GM23248 (cell line): ENCODE measurements at regions not wholly inside any gene's neighbourhood (a gene's known extent, or its start where the extent isn't known, plus 50 kb on each side); places are given as distances from the start of the nearest gene placed in this dataset.

Source experiments
- DNase-seq: peaks from one replicate; pipeline ENCODE4 v3.0.0-alpha.2; 2015
- H2AFZ ChIP-seq: fragments of 200-600 bp; sonication (generic); 2 replicates; pipeline ENCODE4 v1.6.1; 2016; ENCODE audit warnings: antibody characterized with exemption
- H3F3A ChIP-seq: fragments of 200-600 bp; sonication (generic); 2 replicates; pipeline ENCODE4 v1.6.1; 2016; ENCODE audit warnings: mild to moderate bottlenecking, antibody characterized with exemption, mixed run types; ENCODE audit not compliant: insufficient read depth
- H3K27ac ChIP-seq: fragments of 200-600 bp; sonication (generic); 2 replicates; pipeline ENCODE4 v1.5.1; 2016; ENCODE audit warnings: mild to moderate bottlenecking
- H3K27me3 ChIP-seq: fragments of 200-600 bp; sonication (generic); replicated peaks from 2 replicates; pipeline ENCODE4 v1.6.1; 2016; ENCODE audit warnings: mild to moderate bottlenecking; ENCODE audit not compliant: insufficient read depth
- H3K36me3 ChIP-seq: fragments of 200-600 bp; sonication (generic); 2 replicates; pipeline ENCODE4 v1.6.1; 2016; ENCODE audit warnings: low read depth, mild to moderate bottlenecking
- H3K4me1 ChIP-seq: fragments of 200-600 bp; sonication (generic); 2 replicates; pipeline ENCODE4 v1.6.1; 2016; ENCODE audit warnings: mild to moderate bottlenecking; ENCODE audit not compliant: insufficient read depth
- H3K4me2 ChIP-seq: fragments of 200-600 bp; sonication (generic); one replicate; pipeline ENCODE4 v1.6.1; 2016; ENCODE audit warnings: mild to moderate bottlenecking; ENCODE audit not compliant: unreplicated experiment
- H3K4me3 ChIP-seq: fragments of 200-600 bp; sonication (generic); 2 replicates; pipeline ENCODE4 v1.5.1; 2016; ENCODE audit warnings: mild to moderate bottlenecking
- H3K79me2 ChIP-seq: fragments of 200-600 bp; sonication (generic); 2 replicates; pipeline ENCODE4 v1.6.1; 2016; ENCODE audit warnings: mild to moderate bottlenecking; ENCODE audit not compliant: insufficient read depth
- H3K9ac ChIP-seq: fragments of 200-600 bp; sonication (generic); 2 replicates; pipeline ENCODE4 v1.6.1; 2016; ENCODE audit warnings: mild to moderate bottlenecking
- H3K9me2 ChIP-seq: fragments of 200-600 bp; sonication (generic); 2 replicates; pipeline ENCODE4 v1.6.1; 2016; ENCODE audit warnings: mixed run types, mild to moderate bottlenecking, moderate library complexity; ENCODE audit not compliant: insufficient read depth
- H3K9me3 ChIP-seq: fragments of 200-600 bp; sonication (generic); one replicate; pipeline ENCODE4 v1.6.1; 2017; ENCODE audit warnings: low read depth
- H4K20me1 ChIP-seq: fragments of 200-600 bp; sonication (generic); 2 replicates; pipeline ENCODE4 v1.6.0; 2016; ENCODE audit not compliant: insufficient read depth
- EZH2 ChIP-seq: fragments of 200-600 bp; sonication (generic); IDR thresholded peaks from 2 replicates; pipeline ENCODE4 v1.6.1; 2018; ENCODE audit warnings: antibody characterized with exemption, mild to moderate bottlenecking; ENCODE audit not compliant: insufficient read depth, poor library complexity, severe bottlenecking
- EZH2phosphoT487 ChIP-seq: fragments of 200-600 bp; sonication (generic); IDR thresholded peaks from 2 replicates; pipeline ENCODE4 v1.6.1; 2018; ENCODE audit warnings: antibody characterized with exemption, moderate library complexity, mild to moderate bottlenecking, low read depth; ENCODE audit not compliant: insufficient read depth
- WGBS, 2 experiments: methylation state at CpG; one replicate each; pipeline ENCODE4 v1.1.6; 2015 to 2017; ENCODE audit warnings: low lambda C conversion rate in 2 of 2, low coverage in 1 of 2; ENCODE audit errors: missing lambda C conversion rate in 2 of 2; 5-methylcytosine and 5-hydroxymethylcytosine counted together
- in situ Hi-C: fragments of 300-500 bp; cut with MboI; formaldehyde crosslinking; loops from 2 replicates; pipeline ENCODE4 v1.15.0; 2020

DNA sequence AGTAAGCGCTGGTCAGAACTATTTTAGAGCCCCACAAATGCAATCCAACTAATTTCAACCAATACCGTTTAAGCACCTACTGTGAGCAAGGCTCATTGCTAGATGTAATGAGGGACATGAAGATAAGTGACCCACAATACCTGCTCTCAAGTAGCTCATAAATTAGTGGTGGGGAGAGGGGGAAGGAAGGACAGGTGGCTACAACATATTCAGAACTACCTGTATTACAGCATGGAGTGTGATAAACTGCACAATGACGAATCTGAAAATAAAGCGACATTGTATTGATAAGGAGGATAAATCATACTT is 311.6 kb upstream of the DIAPH2 start:
- H3K79me2 ChIP-seq, result no peaks in the 10 kb centered on the region
- no peak overlapping the region for H3K27ac ChIP-seq
- no peak overlapping the region for H2AFZ ChIP-seq
- no peak for DNase-seq
- WGBS, 2 experiments, result 44 to 48% methylated on average over 4 of the region's 4 CpGs
- no peak for TF ChIP-seq EZH2
- TF ChIP-seq EZH2phosphoT487, result no peak
- in situ Hi-C loops, result no loop called here
- H3K4me3 ChIP-seq, result no peak overlapping the region
- H3K9me3 ChIP-seq, result no peaks in the 10 kb centered on the region
- no peaks in the 10 kb centered on the region for H3K4me1 ChIP-seq
- no peak overlapping the region for H3K9ac ChIP-seq
- H3K4me2 ChIP-seq, result no peak overlapping the region
- H4K20me1 ChIP-seq, result no peaks in the 10 kb centered on the region
- H3F3A ChIP-seq, result no peaks in the 10 kb centered on the region
- no peaks in the 10 kb centered on the region for H3K36me3 ChIP-seq
- no peaks in the 10 kb centered on the region for H3K9me2 ChIP-seq
- H3K27me3 ChIP-seq, result no peaks in the 10 kb centered on the region

DNA sequence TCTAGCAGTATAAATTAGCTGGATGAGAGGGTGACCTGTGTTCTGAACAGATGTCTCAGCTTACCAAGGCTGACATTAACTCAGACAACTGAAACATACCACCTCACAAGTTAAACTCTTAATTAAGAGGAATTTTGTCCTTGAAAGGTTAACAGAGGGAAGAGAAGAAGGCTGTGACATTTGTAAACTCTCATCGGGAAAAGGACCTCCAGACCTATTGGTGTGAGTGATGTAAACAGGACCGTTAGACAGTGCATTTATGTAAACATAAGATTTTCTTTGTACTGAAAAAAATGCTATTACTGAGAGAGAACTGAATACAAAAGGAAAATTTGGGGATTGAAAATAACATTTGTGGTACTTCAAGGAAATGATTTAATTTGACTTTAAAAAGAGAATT is 308.4 kb upstream of the DIAPH2 start:
- H4K20me1 ChIP-seq, result no peaks in the 10 kb centered on the region
- no peaks in the 10 kb centered on the region for H3K36me3 ChIP-seq
- WGBS, 2 experiments, result 53 to 54% methylated on average over 2 of the region's 2 CpGs
- H3K9me2 ChIP-seq, result no peaks in the 10 kb centered on the region
- H3K9ac ChIP-seq, result no peak overlapping the region
- no peak for DNase-seq
- H3K4me1 ChIP-seq, result no peaks in the 10 kb centered on the region
- no peaks in the 10 kb centered on the region for H3K79me2 ChIP-seq
- no peak overlapping the region for H3K4me2 ChIP-seq
- TF ChIP-seq EZH2 (no peak), EZH2phosphoT487 (no peak)
- in situ Hi-C loops, result no loop called here
- H3K27ac ChIP-seq, result no peak overlapping the region
- H3K4me3 ChIP-seq, result no peak overlapping the region
- H3K27me3 ChIP-seq, result no peaks in the 10 kb centered on the region
- no peaks in the 10 kb centered on the region for H3F3A ChIP-seq
- no peak overlapping the region for H2AFZ ChIP-seq
- no peaks in the 10 kb centered on the region for H3K9me3 ChIP-seq

DNA sequence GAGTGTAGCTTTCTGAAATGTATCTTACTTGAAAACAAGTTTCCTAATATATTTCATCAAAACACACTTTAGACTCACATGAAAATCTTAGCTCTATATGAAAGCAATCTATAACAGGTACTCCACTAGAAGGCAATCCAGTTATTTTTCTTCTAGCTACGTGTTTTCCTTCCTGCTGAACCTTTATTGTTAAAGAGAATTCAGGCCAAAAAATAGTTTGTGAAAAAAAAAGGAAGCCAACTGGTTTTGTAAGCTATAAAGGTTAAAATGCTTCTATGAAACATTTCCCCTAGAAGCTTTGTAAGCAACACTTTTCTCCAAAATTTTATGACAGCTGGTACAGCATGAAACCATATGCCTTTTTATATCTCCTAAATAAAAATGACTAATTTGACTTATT is 304.7 kb upstream of the DIAPH2 start:
- TF ChIP-seq EZH2phosphoT487, result no peak
- TF ChIP-seq EZH2, result no peak
- Histone ChIP-seq H3K79me2 (no peaks in the 10 kb centered on the region), H3K4me1 (no peaks in the 10 kb centered on the region), H3K9me2 (no peaks in the 10 kb centered on the region), H3K4me3 (no peak overlapping the region), H3F3A (no peaks in the 10 kb centered on the region), H3K27me3 (no peaks in the 10 kb centered on the region), H3K27ac (no peak overlapping the region), H3K4me2 (no peak overlapping the region), H3K9me3 (no peaks in the 10 kb centered on the region), H3K9ac (no peak overlapping the region), H4K20me1 (no peaks in the 10 kb centered on the region), H2AFZ (no peak overlapping the region), H3K36me3 (no peaks in the 10 kb centered on the region)
- 8 to 24% methylated on average over 1 of the region's 1 CpG for WGBS, 2 experiments
- in situ Hi-C loops, result no loop called here
- no peak for DNase-seq

DNA sequence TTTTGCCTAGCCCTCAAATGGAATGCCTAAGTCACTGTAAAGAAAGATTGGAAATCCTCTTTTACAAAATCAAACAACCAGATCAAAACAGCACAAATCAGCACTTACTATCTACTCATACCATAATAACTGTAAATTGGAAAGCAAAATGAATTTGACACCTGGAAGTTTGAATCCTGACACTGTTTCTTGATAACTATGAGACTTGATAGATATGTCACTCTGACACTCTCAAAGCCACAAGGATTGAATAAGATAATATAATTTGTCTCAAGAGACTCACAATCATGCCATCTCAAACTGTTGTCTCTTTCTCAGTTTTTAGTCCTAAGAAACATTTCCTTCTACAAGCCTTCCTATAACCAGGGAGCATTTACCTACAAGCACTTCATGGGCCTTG is 302.6 kb upstream of the DIAPH2 start:
- Histone ChIP-seq H3K36me3 (no peaks in the 10 kb centered on the region), H3F3A (no peaks in the 10 kb centered on the region), H3K4me2 (no peak overlapping the region), H3K79me2 (no peaks in the 10 kb centered on the region), H3K4me1 (no peaks in the 10 kb centered on the region), H3K9me3 (no peaks in the 10 kb centered on the region), H3K9ac (no peak overlapping the region), H2AFZ (no peak overlapping the region), H4K20me1 (no peaks in the 10 kb centered on the region), H3K27me3 (no peaks in the 10 kb centered on the region), H3K4me3 (no peak overlapping the region), H3K27ac (no peak overlapping the region), H3K9me2 (no peaks in the 10 kb centered on the region)
- no peak for TF ChIP-seq EZH2
- TF ChIP-seq EZH2phosphoT487, result no peak
- DNase-seq, result no peak
- in situ Hi-C loops, result no loop called here

DNA sequence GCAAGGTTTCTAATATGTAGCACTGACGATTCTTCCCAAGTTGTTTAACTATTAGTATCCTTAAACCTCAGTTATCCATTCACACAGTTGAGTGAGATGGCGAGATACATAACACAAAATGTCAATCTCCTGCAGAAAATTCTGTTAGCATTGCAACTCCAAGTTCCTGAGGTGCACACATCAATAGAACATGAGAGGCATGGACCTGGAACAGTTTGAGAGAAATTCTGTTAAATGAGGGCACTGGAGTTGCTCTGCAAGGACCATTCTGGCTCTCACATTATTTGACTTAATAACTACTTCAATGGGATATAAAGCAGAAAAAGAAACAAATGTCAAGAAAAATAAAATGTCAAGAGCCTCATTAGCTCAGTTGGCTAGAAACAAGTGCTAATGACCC is 301.2 kb upstream of the DIAPH2 start:
- Histone ChIP-seq H3K79me2 (no peaks in the 10 kb centered on the region), H3K4me1 (no peaks in the 10 kb centered on the region), H3K27me3 (no peaks in the 10 kb centered on the region), H3K9ac (no peak overlapping the region), H3K9me2 (no peaks in the 10 kb centered on the region), H3K4me2 (no peak overlapping the region), H3K9me3 (no peaks in the 10 kb centered on the region), H3K27ac (no peak overlapping the region), H3F3A (no peaks in the 10 kb centered on the region), H3K36me3 (no peaks in the 10 kb centered on the region), H4K20me1 (no peaks in the 10 kb centered on the region), H3K4me3 (no peak overlapping the region), H2AFZ (no peak overlapping the region)
- TF ChIP-seq EZH2 (no peak), EZH2phosphoT487 (no peak)
- 69 to 93% methylated on average over 2 of the region's 2 CpGs for WGBS, 2 experiments
- DNase-seq, result no peak
- in situ Hi-C loops, result no loop called here
